Kidney glomerular epithelial cell (primary cell): ENCODE measurements at regions not wholly inside any gene's neighbourhood (a gene's known extent, or its start where the extent isn't known, plus 50 kb on each side); places are given as distances from the start of the nearest gene placed in this dataset.
"Not testable (repeated sequence)": the region's sequence is repeated elsewhere in the genome, so short reads cannot be mapped to it uniquely, and the experiment has no call there.

ENCODE experiments used
- DNase-seq: peaks from one replicate; lab custom pipeline; 2025; lab: John Stamatoyannopoulos, UW

DNA sequence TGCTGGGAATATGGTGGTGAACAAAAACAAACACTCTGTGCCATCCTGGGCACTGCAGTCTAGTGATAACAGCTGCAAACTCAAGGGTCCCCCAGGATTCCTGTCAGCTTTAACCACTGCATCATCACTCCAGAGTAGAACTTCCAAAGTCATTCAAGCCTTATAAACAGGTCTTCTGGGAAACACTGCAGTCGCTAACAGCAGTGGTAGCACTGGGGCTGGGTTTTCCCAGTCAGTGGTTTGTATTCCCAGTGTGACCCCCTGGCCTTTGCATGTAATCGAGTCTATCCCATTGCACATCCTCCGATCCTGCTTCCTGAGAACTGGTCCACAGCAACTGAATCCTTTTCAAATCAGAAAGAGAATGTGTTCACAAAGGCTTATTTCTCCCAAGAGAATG is 623.5 kb downstream of the EDEM1 start:
- DNase-seq = no peak

DNA sequence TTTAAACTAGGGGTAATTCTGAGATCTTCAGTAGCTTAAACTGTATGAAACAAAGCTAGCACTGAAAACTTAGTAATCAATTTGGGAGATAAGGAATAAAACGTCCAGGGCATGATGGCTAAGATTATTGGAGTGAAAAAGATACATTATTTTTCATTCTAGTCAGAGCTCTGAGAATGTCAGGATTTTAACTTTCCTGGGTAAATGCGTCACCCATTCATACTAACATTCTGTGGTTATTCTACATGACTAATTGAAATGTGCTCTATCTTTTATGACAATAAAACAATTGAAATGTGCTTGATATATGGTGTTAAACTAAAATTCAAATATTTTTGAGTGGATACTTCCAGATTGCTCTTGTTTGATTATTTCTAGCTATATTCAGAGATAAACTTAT is 626.0 kb downstream of the EDEM1 start:
- peak; percentile 15 for DNase-seq

DNA sequence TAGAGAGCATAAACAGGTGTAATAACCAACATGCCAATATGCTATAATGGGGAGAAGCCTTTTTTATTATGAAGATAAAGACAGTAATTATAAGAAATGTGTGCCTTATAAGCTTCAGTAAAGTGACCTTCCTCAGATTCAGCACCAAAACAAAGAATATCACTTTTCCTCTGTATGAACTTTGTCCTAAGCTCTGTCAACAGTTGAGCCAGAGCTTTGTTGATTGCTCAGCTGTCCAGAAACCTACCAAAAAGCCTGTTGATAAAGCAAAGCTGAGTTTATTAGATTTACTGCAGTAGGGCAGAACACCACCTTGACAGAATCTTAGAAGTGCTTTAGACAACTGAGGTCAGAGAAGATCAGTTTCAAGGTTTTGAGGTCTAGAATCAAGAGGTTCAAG is 635.3 kb downstream of the EDEM1 start:
- no peak for DNase-seq

DNA sequence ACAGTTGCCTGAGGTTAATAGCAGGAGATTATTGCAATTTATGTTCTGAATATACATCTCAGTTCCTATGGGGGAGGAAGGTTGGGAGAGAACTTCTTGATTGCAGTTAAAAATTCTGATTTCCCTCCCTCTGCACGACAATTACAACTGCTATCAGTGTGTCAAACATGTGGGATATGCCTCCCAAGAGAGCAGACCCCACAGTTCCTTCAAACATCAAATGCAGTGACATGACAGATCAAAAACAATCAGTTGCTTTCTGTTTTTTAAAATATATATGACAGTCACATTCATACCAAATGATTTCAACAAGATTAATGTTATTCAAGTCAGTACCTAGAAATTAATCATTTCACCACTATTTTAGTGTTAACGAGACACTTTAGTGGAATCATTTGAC is 639.0 kb downstream of the EDEM1 start:
- no peak for DNase-seq

DNA sequence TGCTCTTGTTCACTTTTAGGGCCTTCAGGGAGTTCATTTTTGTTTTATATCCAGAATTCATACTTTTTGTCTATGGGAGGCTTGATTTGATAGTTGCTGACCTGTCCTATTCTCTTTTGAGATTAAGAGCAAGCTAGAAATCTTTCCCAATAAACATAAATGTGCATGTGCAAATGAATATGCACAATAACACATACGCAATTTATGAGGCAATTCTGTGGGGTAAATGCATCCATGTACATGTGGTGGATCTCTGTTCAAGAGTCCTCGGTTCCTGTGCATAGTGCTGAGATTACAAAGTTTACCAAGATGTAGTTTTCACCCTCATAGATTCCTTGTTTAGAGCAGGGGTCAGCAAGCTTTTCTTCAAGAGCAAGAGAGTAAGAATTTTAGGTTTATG is 640.7 kb downstream of the EDEM1 start:
- DNase-seq = no peak

DNA sequence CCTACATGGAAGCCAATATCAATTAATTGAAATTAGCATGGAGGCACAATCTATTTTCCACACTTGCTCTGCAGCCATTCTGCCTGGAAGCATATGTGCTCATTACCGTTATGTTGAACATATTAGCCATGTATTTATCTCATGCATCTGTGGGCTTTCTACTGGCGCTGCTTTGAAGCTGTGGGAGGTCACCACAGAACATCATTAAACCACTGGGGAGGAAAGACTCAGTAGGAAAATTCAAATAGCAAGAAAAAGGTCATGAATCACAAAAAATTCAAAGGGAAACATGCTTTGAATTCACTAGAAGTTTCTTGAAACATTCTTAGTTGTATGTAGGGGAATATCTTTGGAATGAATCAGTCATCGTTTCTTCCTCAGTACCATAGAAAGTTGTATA is 652.5 kb downstream of the EDEM1 start:
- peak; percentile 57 for DNase-seq

DNA sequence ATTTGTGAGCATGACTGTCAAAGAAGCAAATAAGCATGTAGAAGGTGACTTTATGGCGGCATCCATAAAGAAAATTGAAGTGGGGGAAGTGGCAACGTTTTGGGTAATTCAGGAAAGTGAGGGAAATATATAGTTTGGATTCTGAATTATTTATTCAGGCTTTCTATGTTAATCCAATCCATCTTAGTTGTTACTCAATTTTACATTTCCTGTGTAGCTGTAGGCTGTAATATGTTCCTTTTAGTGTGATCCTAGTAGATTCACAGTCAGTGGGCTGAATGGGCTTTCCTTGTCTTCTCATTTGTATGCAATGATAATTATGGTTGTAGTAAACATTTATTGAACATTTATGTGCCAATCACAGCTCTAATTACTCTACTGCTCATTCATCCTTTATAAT is 654.1 kb downstream of the EDEM1 start:
- no peak for DNase-seq

DNA sequence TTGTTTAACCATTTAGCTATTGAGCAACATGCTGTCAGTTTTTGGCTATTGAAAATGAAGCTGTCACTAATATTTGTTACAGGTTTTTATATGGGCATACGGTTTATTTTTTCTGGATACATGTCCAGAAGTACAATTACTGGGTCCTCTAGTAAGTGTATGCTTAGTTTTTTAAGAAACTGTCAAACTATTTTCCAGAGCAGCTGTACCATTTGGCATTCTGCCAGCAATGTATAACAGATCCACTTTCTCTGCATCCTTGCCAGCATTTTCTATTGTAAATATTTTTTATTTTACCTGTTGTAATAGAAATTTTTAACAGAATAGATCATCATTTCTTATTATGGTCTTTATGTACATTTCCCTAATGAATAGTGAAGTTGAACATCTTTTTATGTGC is 658.8 kb downstream of the EDEM1 start:
- DNase-seq = no peak

DNA sequence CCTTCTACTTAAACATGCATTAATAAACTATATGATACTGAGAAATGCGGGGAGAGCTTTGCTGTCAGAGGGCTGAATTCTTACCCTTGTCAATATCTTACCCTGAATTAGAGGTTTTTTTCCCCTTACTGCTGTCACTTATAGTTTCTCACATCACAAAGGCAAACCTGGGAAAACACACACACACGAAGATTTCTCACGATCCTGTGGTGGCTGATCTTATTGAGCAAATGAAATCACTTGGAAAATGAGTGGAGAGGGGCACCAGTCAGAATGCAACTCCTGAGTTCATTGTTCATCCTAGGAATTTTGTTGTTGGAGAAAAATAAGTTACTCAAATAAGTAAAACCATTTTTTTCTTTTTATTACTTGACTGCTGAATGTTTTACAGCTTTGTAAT is 673.6 kb downstream of the EDEM1 start:
- DNase-seq = no peak

DNA sequence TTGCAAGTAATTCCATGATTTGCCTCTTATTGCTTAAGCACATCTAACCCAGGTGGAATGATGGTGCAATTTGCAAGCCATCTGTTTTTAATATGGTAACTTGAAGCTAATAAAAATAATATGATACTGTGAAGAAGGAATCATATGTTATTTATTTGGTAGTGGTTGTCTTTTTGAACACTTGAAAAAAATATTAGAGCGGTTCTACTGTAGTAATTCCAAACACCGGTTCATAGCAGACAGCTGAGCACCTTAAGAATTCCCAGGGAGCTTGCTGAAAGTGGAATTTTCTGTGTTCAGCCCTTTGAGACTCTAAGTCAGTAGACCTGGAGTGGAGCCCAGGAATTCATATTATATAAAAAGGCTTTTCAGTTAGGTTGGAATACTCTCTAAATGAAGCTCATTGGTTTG is 687.4 kb downstream of the EDEM1 start:
- no peak for DNase-seq

DNA sequence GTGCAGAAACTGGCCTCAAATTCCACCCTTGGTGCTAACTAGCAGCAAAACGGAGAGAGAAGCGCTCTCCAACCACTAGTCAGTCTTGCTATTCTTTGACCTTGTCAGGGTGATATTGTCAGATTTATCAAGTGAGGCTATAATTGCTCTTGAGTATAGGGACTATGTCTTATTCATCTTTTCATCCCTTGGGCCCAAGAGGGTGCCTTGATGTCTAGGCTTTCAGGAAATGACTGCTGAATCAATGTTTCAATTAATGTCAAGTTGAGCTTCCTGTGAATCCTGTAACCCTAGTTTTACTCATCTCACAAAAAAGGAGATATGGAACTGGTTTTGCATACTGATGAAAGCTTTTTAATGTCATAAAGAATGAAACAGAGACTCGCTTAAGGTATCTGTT is 701.3 kb downstream of the EDEM1 start:
- no peak for DNase-seq

DNA sequence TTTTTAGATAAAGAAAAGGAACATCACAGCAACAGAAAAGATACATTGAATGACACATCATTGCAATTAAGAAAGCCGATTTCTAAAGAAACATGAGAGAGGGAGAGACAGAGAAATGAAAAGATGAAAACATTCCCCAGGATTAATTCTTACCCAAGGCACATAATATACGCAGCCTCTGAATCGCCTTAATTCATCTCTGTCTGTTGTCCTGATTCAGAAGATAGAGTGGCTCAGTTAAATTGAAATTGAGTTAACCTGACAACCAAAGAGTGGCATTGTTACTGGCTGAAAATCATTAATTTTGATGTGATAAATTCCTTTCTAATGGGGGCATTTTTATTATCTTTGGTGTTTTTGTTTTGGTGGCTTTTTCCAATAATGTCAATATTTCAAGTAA is 701.9 kb downstream of the EDEM1 start:
- DNase-seq = no peak

DNA sequence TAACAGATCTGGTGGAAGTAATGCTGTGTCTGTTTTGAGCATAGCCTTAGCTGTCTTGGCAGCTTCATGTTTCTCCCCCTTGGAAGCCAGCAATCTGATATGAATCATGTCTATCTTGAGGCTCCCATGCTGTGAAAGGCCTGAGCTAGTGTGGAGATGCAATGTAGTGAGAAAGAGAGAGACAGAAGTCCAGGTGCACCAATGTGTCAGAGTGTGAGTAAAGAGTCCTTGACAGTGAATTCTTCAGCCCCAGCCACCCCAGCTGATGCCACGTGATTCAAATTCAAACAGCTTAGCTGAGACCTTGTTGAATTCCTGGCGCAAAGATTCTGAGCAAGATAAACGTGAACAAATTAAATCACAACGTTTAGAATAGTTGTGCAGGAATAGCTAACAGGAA is 704.2 kb downstream of the EDEM1 start:
- no peak for DNase-seq

DNA sequence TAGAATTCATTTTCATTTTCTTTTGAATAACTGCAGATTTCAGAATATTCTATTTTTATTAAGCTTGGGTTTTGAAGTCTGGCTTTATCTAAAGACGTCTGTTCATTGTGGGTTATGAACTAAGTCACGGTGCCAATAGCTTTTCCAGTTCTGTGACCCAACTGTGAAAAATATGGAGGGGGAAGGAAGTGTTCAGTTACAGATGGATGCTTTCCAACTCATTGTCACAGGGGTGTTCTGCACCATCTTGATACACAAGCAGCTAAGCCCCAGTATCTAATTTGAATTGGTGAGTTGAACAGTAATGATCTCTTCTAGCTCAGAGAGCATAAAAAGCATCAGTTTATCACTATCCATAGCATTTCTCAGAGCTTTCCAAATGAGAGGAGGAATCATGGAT is 710.6 kb downstream of the EDEM1 start:
- no peak for DNase-seq

DNA sequence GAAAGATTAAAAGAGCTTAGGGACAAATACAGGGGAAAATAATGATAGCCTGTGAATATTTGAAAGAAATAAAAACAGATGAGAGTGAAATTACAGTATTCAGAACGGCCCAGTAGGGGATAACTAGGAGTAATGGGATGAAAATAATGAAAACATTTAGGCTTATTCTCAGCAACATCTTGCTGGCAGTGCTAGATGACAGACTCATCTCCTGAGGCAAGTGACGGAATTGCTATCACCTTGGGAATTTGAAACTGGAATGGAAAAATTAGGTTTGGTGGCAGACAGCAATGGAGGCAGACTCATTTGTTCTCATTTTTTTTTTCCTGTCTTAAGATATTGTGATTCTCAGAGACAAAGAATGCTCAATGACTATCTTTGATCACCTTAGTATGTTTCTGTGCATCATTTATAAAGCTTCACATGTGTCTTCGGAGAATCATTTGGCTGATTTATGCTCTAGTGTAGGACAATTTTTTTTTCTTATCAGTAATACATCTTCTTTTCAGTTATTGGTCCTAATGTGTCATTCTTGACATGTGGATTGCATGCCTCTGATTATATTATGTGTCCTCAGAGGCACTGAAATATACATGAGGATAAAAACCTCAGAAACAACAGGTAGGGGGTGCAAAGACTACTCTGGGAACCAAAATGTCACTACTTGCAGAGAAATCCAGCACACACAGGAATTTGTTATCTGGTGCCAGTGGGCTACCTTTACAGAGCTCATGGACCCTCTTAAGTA is 711.7 kb downstream of the EDEM1 start:
- no peak for DNase-seq

DNA sequence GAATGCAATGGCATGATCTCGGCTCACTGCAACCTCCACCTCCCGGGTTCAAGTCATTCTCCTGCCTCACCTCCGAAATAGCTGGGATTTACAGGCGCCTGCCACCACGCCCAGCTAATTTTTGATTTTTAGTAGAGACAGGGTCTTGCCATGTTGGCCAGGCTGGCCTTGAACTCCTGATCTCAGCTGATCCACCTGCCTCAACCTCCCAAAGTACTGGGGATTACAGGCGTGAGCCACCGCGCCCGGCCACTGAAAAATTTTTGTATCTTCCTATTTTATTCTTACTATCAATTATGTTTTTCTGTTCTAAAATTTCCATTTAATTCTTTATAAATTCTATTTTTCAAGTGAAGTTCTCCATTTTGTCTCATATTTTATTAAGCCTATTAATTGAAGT is 730.4 kb downstream of the EDEM1 start:
- DNase-seq = no peak

DNA sequence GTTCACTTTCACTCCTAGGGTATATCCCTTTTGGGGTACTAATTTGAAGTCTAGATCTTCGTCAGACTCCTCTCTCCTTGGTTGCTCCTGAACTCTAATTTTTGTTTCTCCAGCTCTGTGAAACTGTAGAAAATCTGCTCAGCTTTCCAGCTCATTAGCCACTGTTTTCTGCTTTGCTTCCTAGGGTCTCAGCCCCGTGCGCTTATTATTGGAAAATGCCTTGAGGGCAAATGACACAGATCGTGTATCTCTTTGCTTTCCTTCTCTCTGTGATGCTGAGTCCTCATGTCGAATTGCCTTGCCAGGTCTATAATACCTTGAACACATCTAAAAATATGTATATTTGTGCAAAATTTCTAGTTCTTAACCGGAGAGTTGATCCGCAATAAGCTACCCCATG is 731.1 kb downstream of the EDEM1 start:
- no peak for DNase-seq

DNA sequence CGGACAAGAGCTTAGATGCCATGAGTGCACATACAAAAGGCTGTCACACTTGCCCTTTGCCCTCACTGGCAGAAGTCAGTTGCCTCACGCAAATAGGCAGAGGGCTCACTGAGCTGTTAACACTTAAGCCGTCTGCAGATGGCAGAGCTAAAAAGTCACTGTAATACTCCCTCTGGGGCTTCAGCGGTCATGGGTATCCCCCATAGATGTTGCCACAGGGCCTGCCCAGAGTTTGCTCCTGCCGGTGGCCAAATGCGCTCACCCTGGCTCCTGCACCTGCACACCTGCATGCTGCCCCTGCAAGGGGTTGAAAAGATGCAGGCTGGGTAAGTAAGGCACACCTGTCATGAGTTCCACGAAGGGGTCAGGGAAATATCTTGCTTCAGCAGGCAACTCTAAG is 741.5 kb downstream of the EDEM1 start:
- DNase-seq = no peak

DNA sequence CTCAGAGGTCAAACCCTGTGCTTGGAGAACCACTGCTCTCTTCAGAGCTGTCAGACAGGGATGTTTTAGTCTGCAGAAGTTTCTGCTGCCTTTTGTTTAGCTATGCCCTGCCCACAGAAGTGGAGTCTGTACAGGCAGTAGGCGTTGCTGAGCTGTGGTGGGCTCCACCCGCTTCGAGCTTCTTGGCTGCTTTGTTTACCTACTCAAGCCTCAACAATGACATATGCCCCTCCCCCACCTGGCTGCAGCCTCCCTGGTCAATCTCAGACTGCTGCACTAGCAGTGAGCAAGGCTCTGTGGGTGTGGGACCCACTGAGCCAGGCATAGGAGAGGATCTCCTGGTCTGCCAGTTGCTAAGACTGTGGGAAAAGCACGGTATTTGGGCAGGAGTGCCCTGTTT is 756.6 kb downstream of the EDEM1 start:
- not testable (repeated sequence) for DNase-seq

DNA sequence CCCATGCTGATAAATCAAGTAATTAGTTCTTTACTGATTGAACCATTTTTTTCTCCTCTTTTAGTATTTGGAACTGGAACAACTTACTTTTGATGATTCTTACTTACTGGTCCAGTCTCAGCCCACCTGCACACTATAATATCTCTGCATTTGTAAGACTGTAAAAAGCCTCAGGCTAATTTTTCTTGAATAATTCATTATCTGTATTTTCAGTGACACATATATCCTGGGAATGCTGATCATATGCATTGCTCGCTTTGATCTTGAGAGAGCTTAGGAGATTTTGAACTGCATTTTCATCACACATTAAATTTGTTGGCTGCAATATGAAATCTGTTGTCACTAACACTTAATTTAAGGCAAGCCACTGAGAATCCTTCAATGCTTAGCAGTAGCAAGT is 760.6 kb downstream of the EDEM1 start:
- no peak for DNase-seq

DNA sequence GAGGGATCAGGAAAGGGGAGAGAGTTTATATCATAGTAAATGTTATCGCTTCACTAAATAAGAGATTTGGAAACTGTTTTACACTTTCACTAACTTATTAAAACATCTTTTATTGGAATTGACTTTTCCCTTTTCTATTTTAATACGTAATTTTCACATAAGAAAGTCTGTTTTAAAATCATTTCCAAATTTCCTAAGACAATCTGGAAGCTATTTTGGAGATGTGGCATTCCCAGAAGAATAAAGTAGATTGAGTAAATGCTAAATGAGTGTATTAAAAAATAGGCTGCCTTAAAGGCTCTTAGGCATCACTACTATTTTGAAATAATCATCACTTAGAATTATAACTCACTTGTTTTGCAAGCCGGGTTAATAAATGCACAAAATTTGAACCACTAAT is 763.5 kb downstream of the EDEM1 start:
- no peak for DNase-seq

DNA sequence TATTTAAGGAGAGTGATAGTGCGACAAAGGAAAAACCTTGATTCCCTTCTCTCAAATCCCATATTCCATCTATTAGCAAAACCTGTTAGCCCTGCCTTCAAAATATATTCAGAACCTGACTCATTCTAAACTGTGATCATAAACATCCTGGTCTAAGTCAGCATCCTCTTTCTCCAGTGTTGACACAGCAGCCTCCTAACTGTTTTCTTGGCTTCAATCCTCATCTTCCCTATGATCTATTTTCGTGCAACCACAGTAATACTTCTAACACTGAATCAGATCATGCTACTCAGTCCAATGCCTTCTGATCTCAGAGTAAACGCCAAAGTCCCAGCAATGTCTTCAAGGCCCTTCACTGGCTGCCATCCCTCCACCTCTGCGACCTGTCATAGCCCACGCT is 785.1 kb downstream of the EDEM1 start:
- no peak for DNase-seq

DNA sequence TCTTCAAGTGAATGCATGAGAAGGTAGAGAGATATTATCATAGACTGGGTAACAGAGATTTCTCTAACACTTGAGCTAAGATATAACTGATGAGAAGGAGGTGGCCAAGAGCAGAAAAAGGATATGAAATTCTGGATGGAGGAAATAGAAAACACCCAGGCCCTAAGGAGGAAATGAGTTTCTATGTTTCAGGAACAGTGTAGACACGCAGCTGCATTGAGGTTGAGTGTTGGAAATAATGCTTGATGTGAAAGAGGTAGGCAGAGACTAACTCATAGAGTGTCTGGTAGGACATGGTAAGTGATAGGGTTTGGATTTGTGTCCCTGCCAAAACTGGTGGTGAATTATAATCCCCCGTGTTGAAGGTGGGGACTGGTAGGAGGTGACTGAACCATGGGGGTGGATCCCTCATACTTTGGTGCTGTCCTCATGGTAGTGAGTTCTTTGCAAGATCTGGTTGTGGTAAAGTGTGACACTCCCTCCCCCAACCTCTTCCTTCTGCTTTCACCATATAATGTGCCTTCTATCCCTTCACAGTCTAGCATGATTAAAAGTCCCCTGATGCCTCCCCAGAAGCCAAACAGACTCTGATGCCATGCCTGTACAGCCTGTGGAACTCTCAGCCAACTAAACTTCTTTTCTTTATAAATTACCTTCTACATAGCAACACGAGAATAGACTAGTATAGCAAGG is 787.3 kb downstream of the EDEM1 start:
- no peak for DNase-seq

DNA sequence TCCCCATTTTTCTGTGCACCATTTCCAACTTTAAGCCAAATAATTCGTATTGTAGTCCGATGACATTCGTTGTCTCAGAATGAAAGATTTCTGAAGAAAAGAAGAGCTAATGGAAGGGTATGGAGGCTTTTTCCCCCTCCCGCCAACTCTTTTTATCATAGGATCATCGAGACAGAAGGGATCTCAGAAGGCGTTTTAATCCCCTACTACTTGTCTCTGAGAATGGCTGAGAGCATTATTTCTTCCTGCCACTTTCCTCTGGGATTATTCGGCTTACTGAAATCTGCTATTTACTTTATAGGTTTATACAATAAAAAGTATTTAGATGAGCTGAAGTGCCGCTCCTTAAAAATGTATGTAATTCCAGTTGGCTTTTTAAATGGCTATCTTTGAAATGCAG is 789.8 kb downstream of the EDEM1 start:
- DNase-seq = no peak
